ENCODE measurements at regions not wholly inside any gene's neighbourhood (a gene's known extent, or its start where the extent isn't known, plus 50 kb on each side); places are given as distances from the start of the nearest gene placed in this dataset.

GRCh38 chr9:91162311-91162710, 199.4 kb downstream of the AUH start:
- H3K4me3 ChIP-seq (ENCODE audit: low read length), result peak overlapping the region; percentile 0; the same call in 1 of the 2 replicates
- TF ChIP-seq ZNF274 (IDR thresholded peaks at IDR 0.05; ENCODE audit: low read depth, low read length), result no peak

- no peak for TF ChIP-seq ZNF274 (IDR thresholded peaks at IDR 0.05; ENCODE audit: low read depth, low read length)
- H3K4me3 ChIP-seq (ENCODE audit: low read length), result peak overlapping the region; percentile 8; the same call in 1 of the 2 replicates
These were observed 198.8 kb downstream of the AUH start for GRCh38 chr9:91162784-91163443.

- no peak for TF ChIP-seq ZNF274 (IDR thresholded peaks at IDR 0.05; ENCODE audit: low read depth, low read length)
- H3K4me3 ChIP-seq (ENCODE audit: low read length), result no peak overlapping the region; the same call in 1 of the 2 replicates
These were observed 198.3 kb downstream of the AUH start for GRCh38 chr9:91163444-91163772.

GRCh38 chr9:91163773-91164471, 197.8 kb downstream of the AUH start:
- TF ChIP-seq ZNF274 (IDR thresholded peaks at IDR 0.05; ENCODE audit: low read depth, low read length), result no peak

More at GRCh38 chr9:91163773-91164471, 197.8 kb downstream of the AUH start:
- no peak overlapping the region for H3K4me3 ChIP-seq (ENCODE audit: low read length)

All from GM08714 (cell line).